ENCODE measurements at regions not wholly inside any gene's neighbourhood (a gene's known extent, or its start where the extent isn't known, plus 50 kb on each side); places are given as distances from the start of the nearest gene placed in this dataset.
A peak's percentile ranks its signal among the peaks of the same experiment; 100 is the strongest.
"Not testable (repeated sequence)": the region's sequence is repeated elsewhere in the genome, so short reads cannot be mapped to it uniquely, and the experiment has no call there.

DNA sequence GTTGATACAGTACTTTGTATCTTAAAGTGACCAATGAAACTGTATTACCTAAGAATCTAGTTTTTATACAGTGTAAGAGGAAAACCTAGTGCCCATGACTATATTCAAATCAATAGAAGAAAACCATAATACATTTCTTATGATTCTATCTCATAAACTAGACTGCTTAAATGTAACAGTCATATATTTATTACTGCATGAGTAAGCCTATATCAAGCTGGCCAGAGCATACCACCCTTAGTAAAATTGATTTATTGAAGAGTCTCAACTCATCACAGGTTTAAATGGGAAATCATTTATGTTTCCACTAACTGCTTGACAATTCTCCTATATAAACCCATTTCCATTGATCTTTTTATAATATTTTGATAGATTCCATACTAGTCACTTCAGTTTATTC is 1059.2 kb upstream of the LRRTM1 start:
- Histone ChIP-seq H2AFZ (ENCODE audit: low read length) (no peak overlapping the region), H3K79me2 (ENCODE audit: low read length) (no peaks in the 10 kb centered on the region), H3K9me2 (replicated peaks; ENCODE audit: insufficient read depth, low read length) (no peaks in the 10 kb centered on the region), H3K27ac (ENCODE audit: low read length) (no peak overlapping the region), H3K9ac (ENCODE audit: low read length) (no peak overlapping the region), H3K27me3 (replicated peaks; ENCODE audit: insufficient read depth, low read length) (no peaks in the 10 kb centered on the region), H3K4me3 (ENCODE audit: low read length) (no peak overlapping the region), H3K36me3 (replicated peaks; ENCODE audit: insufficient read depth, low read length) (no peaks in the 10 kb centered on the region), H3K4me1 (ENCODE audit: low read length) (no peaks in the 10 kb centered on the region), H3F3A (ENCODE audit: insufficient read depth, low read length) (no peaks in the 10 kb centered on the region), H3K9me3 (replicated peaks; ENCODE audit: insufficient read depth, low read length) (no peaks in the 10 kb centered on the region), H4K20me1 (ENCODE audit: insufficient read depth, low read length) (no peaks in the 10 kb centered on the region), H3K4me2 (ENCODE audit: low read depth, low read length) (no peak overlapping the region)
- no peak for DNase-seq
- TF ChIP-seq CTCF (IDR thresholded peaks at IDR 0.05; ENCODE audit: low read length) (no peak), EZH2 (optimal IDR thresholded peaks at IDR 0.05; ENCODE audit: low read depth, low read length) (no peak), EZH2phosphoT487 (IDR thresholded peaks at IDR 0.05; ENCODE audit: low read length) (no peak)

DNA sequence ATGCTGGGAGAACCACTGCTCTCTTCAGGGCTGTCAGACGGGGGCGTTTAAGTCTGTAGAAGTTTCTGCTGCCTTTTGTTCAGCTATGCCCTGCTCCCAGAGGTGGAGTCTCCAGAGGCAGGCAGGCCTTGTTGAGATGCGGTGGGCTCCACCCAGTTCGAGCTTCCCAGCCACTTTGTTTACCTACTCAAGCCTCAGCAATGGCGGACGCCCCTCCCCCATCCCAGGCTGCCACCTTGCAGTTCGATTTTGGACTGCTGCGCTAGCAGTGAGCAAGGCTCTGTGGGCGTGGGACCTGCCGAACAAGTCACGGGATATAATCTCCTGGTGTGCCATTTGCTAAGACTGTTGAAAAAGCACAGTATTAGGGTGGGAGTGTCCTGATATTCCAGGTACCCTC is 1057.9 kb upstream of the LRRTM1 start:
- not testable (repeated sequence) for DNase-seq; H3K4me1 ChIP-seq (ENCODE audit: low read length); H3K27ac ChIP-seq (ENCODE audit: low read length); H2AFZ ChIP-seq (ENCODE audit: low read length); H3K36me3 ChIP-seq (replicated peaks; ENCODE audit: insufficient read depth, low read length); H3K9me3 ChIP-seq (replicated peaks; ENCODE audit: insufficient read depth, low read length); H4K20me1 ChIP-seq (ENCODE audit: insufficient read depth, low read length); H3K79me2 ChIP-seq (ENCODE audit: low read length); H3K9me2 ChIP-seq (replicated peaks; ENCODE audit: insufficient read depth, low read length); H3K4me3 ChIP-seq (ENCODE audit: low read length); H3K27me3 ChIP-seq (replicated peaks; ENCODE audit: insufficient read depth, low read length); H3K4me2 ChIP-seq (ENCODE audit: low read depth, low read length); H3F3A ChIP-seq (ENCODE audit: insufficient read depth, low read length); H3K9ac ChIP-seq (ENCODE audit: low read length)

DNA sequence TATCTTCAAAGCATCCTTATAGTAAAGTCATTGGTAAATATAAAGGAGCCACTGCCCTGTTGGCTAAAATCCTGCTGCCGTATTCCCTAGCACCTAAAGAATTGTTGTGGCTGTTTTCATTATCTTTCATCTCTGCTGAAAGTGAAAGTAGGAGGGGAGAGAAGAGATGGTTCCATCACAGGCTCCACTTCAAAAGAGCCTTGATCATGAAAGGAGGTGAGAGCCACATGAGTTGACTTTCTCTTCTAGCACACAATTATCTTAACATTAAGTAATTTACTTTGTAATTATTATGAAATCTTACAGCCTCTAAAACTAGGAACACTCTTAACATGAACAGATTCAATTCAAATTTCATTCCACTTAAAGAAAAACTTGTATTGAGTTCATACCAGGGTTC is 1050.9 kb upstream of the LRRTM1 start:
- Histone ChIP-seq H4K20me1 (ENCODE audit: insufficient read depth, low read length) (no peaks in the 10 kb centered on the region), H2AFZ (ENCODE audit: low read length) (no peak overlapping the region), H3K9me3 (replicated peaks; ENCODE audit: insufficient read depth, low read length) (no peaks in the 10 kb centered on the region), H3K27ac (ENCODE audit: low read length) (no peak overlapping the region), H3K4me3 (ENCODE audit: low read length) (no peak overlapping the region), H3F3A (ENCODE audit: insufficient read depth, low read length) (no peaks in the 10 kb centered on the region), H3K4me1 (ENCODE audit: low read length) (no peaks in the 10 kb centered on the region), H3K36me3 (replicated peaks; ENCODE audit: insufficient read depth, low read length) (no peaks in the 10 kb centered on the region), H3K4me2 (ENCODE audit: low read depth, low read length) (no peak overlapping the region), H3K9ac (ENCODE audit: low read length) (no peak overlapping the region), H3K9me2 (replicated peaks; ENCODE audit: insufficient read depth, low read length) (no peaks in the 10 kb centered on the region), H3K79me2 (ENCODE audit: low read length) (no peaks in the 10 kb centered on the region), H3K27me3 (replicated peaks; ENCODE audit: insufficient read depth, low read length) (no peaks in the 10 kb centered on the region)
- DNase-seq: no peak
- TF ChIP-seq CTCF (IDR thresholded peaks at IDR 0.05; ENCODE audit: low read length): no peak
- TF ChIP-seq EZH2phosphoT487 (IDR thresholded peaks at IDR 0.05; ENCODE audit: low read length): no peak
- no peak for TF ChIP-seq EZH2 (optimal IDR thresholded peaks at IDR 0.05; ENCODE audit: low read depth, low read length)

DNA sequence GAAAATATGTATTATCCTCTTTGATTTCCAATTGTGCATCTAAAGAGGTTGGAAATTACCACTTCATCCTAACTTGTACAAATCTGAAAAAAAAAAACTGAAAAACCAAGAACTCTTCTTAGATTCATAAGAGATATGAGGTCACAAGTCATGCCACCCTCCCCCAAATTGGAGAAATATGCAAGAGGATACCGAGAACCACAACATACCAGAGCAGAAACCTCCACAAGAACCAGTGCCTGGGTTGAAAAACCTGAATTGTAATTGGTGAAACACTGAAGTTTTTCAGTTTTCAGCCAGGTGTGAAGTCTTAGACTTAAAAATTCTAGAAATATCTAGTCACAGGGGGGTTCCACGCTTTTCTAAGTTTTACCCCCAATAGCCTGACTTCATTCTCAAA is 1029.5 kb upstream of the LRRTM1 start:
- H3K9ac ChIP-seq (ENCODE audit: low read length): no peak overlapping the region
- no peak overlapping the region for H3K4me3 ChIP-seq (ENCODE audit: low read length)
- no peaks in the 10 kb centered on the region for H4K20me1 ChIP-seq (ENCODE audit: insufficient read depth, low read length)
- H3K27ac ChIP-seq (ENCODE audit: low read length): no peak overlapping the region
- H3K4me2 ChIP-seq (ENCODE audit: low read depth, low read length): no peak overlapping the region
- H3K27me3 ChIP-seq (replicated peaks; ENCODE audit: insufficient read depth, low read length): no peaks in the 10 kb centered on the region
- no peaks in the 10 kb centered on the region for H3K4me1 ChIP-seq (ENCODE audit: low read length)
- H3F3A ChIP-seq (ENCODE audit: insufficient read depth, low read length): no peaks in the 10 kb centered on the region
- H3K36me3 ChIP-seq (replicated peaks; ENCODE audit: insufficient read depth, low read length): no peaks in the 10 kb centered on the region
- H3K9me3 ChIP-seq (replicated peaks; ENCODE audit: insufficient read depth, low read length): no peaks in the 10 kb centered on the region
- H3K79me2 ChIP-seq (ENCODE audit: low read length): no peaks in the 10 kb centered on the region
- H3K9me2 ChIP-seq (replicated peaks; ENCODE audit: insufficient read depth, low read length): no peaks in the 10 kb centered on the region
- DNase-seq: peak; percentile 33
- no peak overlapping the region for H2AFZ ChIP-seq (ENCODE audit: low read length)
- TF ChIP-seq EZH2 (optimal IDR thresholded peaks at IDR 0.05; ENCODE audit: low read depth, low read length) (no peak), CTCF (IDR thresholded peaks at IDR 0.05; ENCODE audit: low read length) (no peak), EZH2phosphoT487 (IDR thresholded peaks at IDR 0.05; ENCODE audit: low read length) (no peak)
